ENCODE measurements at regions not wholly inside any gene's neighbourhood (a gene's known extent, or its start where the extent isn't known, plus 50 kb on each side); places are given as distances from the start of the nearest gene placed in this dataset.

DNA sequence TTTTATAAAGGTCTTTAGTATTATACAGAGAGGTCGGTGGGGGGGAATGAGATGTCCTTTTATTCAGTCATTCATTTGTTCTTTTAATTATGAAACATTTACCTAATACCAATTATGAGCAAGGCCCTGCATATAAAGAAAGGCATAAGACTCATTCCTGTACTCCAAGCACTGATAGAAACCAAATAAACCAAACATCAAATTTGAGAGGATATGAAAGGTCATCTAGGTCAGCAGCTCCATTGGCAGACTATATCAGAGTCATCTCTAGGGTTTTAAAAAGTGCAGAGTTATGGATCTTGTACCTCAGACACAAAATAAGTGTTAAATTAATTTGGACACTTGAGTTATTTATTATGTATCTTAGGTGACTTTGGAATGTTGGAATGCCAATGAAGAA lies 71.5 kb downstream of the CASP12 start:
- TF ChIP-seq NR3C1 (CRISPR knock-in tag; IDR thresholded peaks at IDR 0.05) (no peak), MEIS2 (IDR thresholded peaks at IDR 0.05; ENCODE audit: partially characterized antibody) (no peak), SAP30 (IDR thresholded peaks at IDR 0.05; ENCODE audit: borderline replicate concordance, insufficient read depth, low read depth, low read length, poor library complexity, severe bottlenecking) (no peak), KDM1A (IDR thresholded peaks at IDR 0.05) (no peak), EP300 (IDR thresholded peaks at IDR 0.05; ENCODE audit: low read length) (no peak)
- TF ChIP-seq, protein P1, sequence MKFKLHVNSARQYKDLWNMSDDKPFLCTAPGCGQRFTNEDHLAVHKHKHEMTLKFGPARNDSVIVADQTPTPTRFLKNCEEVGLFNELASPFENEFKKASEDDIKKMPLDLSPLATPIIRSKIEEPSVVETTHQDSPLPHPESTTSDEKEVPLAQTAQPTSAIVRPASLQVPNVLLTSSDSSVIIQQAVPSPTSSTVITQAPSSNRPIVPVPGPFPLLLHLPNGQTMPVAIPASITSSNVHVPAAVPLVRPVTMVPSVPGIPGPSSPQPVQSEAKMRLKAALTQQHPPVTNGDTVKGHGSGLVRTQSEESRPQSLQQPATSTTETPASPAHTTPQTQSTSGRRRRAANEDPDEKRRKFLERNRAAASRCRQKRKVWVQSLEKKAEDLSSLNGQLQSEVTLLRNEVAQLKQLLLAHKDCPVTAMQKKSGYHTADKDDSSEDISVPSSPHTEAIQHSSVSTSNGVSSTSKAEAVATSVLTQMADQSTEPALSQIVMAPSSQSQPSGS (CRISPR knock-in tag; IDR thresholded peaks at IDR 0.05): no peak
- TF ChIP-seq, protein P2, sequence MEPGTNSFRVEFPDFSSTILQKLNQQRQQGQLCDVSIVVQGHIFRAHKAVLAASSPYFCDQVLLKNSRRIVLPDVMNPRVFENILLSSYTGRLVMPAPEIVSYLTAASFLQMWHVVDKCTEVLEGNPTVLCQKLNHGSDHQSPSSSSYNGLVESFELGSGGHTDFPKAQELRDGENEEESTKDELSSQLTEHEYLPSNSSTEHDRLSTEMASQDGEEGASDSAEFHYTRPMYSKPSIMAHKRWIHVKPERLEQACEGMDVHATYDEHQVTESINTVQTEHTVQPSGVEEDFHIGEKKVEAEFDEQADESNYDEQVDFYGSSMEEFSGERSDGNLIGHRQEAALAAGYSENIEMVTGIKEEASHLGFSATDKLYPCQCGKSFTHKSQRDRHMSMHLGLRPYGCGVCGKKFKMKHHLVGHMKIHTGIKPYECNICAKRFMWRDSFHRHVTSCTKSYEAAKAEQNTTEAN (CRISPR knock-in tag; IDR thresholded peaks at IDR 0.05): no peak
- TF ChIP-seq, protein P3, sequence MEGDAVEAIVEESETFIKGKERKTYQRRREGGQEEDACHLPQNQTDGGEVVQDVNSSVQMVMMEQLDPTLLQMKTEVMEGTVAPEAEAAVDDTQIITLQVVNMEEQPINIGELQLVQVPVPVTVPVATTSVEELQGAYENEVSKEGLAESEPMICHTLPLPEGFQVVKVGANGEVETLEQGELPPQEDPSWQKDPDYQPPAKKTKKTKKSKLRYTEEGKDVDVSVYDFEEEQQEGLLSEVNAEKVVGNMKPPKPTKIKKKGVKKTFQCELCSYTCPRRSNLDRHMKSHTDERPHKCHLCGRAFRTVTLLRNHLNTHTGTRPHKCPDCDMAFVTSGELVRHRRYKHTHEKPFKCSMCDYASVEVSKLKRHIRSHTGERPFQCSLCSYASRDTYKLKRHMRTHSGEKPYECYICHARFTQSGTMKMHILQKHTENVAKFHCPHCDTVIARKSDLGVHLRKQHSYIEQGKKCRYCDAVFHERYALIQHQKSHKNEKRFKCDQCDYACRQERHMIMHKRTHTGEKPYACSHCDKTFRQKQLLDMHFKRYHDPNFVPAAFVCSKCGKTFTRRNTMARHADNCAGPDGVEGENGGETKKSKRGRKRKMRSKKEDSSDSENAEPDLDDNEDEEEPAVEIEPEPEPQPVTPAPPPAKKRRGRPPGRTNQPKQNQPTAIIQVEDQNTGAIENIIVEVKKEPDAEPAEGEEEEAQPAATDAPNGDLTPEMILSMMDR (IDR thresholded peaks at IDR 0.05 in 2 of 3, conservative IDR thresholded peaks at IDR 0.05 in 1 of 3; ENCODE audit: insufficient read depth in 2 of 3, low read depth in 1 of 3, low read length in 3 of 3): no peak

Measured in K562 (cell line).